H9 (cell line): ENCODE measurements at regions not wholly inside any gene's neighbourhood (a gene's known extent, or its start where the extent isn't known, plus 50 kb on each side); places are given as distances from the start of the nearest gene placed in this dataset.

Experiments
- DNase-seq: peaks from one replicate; pipeline ENCODE4 v3.0.0-alpha.2; 2017
- H2AFZ ChIP-seq: one replicate; pipeline ENCODE4 v1.6.1; 2013; ENCODE audit warnings: mild to moderate bottlenecking, low read length, control low read depth, moderate library complexity
- H2AK5ac ChIP-seq: 2 replicates; pipeline ENCODE4 v1.6.1; 2013; ENCODE audit warnings: low read length, control low read depth, mixed read lengths; ENCODE audit not compliant: insufficient read length
- H2BK120ac ChIP-seq: one replicate; pipeline ENCODE4 v1.6.1; 2013; ENCODE audit warnings: low read depth, mild to moderate bottlenecking, low read length, control low read depth, inconsistent platforms; ENCODE audit not compliant: poor library complexity, severe bottlenecking
- H2BK12ac ChIP-seq: 2 replicates; pipeline ENCODE4 v1.6.1; 2013; ENCODE audit warnings: low read length, control low read depth, mixed read lengths, low read depth; ENCODE audit not compliant: insufficient read length
- H2BK15ac ChIP-seq: 2 replicates; pipeline ENCODE4 v1.6.1; 2013; ENCODE audit warnings: low read depth, low read length, control low read depth
- H2BK20ac ChIP-seq: one replicate; pipeline ENCODE4 v1.6.1; 2013; ENCODE audit warnings: low read depth, mild to moderate bottlenecking, low read length, control low read depth, inconsistent platforms; ENCODE audit not compliant: poor library complexity, severe bottlenecking
- H2BK5ac ChIP-seq: 2 replicates; pipeline ENCODE4 v1.6.1; 2013; ENCODE audit warnings: low read length, control low read depth, mixed read lengths; ENCODE audit not compliant: insufficient read length
- H3K14ac ChIP-seq: 2 replicates; pipeline ENCODE4 v1.6.1; 2013; ENCODE audit warnings: low read length, control low read depth; ENCODE audit not compliant: insufficient read depth
- H3K18ac ChIP-seq: 2 replicates; pipeline ENCODE4 v1.6.1; 2013; ENCODE audit warnings: low read depth, mild to moderate bottlenecking, mixed read lengths, low read length, control low read depth; ENCODE audit not compliant: insufficient read length
- H3K23ac ChIP-seq: 2 replicates; pipeline ENCODE4 v1.6.1; 2013; ENCODE audit warnings: low read length, control low read depth, mixed read lengths, low read depth; ENCODE audit not compliant: insufficient read length
- H3K23me2 ChIP-seq: 2 replicates; pipeline ENCODE4 v1.6.1; 2013; ENCODE audit warnings: low read depth, mild to moderate bottlenecking, mixed read lengths, low read length, control low read depth; ENCODE audit not compliant: insufficient read length, poor library complexity, severe bottlenecking
- H3K27ac ChIP-seq: 2 replicates; pipeline ENCODE4 v1.5.1; 2013; ENCODE audit warnings: low read length, control low read depth, mixed read lengths, low read depth; ENCODE audit not compliant: insufficient read length
- H3K27me3 ChIP-seq: 2 replicates; pipeline ENCODE4 v1.6.1; 2013; ENCODE audit warnings: low read length, control low read depth, inconsistent platforms; ENCODE audit not compliant: insufficient read depth
- H3K4ac ChIP-seq: 2 replicates; pipeline ENCODE4 v1.6.1; 2013; ENCODE audit warnings: low read depth, mild to moderate bottlenecking, control low read depth, inconsistent platforms, low read length, moderate library complexity
- H3K4me1 ChIP-seq: 2 replicates; pipeline ENCODE4 v1.6.1; 2013; ENCODE audit warnings: low read length, control low read depth, inconsistent platforms; ENCODE audit not compliant: insufficient read depth
- H3K4me2 ChIP-seq: 2 replicates; pipeline ENCODE4 v1.6.1; 2013; ENCODE audit warnings: low read length, control low read depth, mixed read lengths; ENCODE audit not compliant: insufficient read length, insufficient read depth
- H3K56ac ChIP-seq: 2 replicates; pipeline ENCODE4 v1.6.1; 2013; ENCODE audit warnings: low read depth, mild to moderate bottlenecking, mixed read lengths, low read length, control low read depth; ENCODE audit not compliant: insufficient read length
- H3K79me1 ChIP-seq: 2 replicates; pipeline ENCODE4 v1.6.1; 2013; ENCODE audit warnings: low read depth, mild to moderate bottlenecking, moderate library complexity, low read length, control low read depth, inconsistent platforms; ENCODE audit not compliant: insufficient read depth, poor library complexity, severe bottlenecking
- H3K79me2 ChIP-seq: 2 replicates; pipeline ENCODE4 v1.6.1; 2013; ENCODE audit warnings: low read length, control low read depth, inconsistent platforms; ENCODE audit not compliant: insufficient read depth
- H3K9ac ChIP-seq: 2 replicates; pipeline ENCODE4 v1.6.1; 2013; ENCODE audit warnings: low read length, control low read depth, mixed read lengths; ENCODE audit not compliant: insufficient read length; ENCODE audit errors: extremely low read depth
- H3K9me3 ChIP-seq: one replicate; pipeline ENCODE4 v1.6.1; 2013; ENCODE audit warnings: low read depth, low read length, inconsistent platforms; ENCODE audit not compliant: control insufficient read depth
- H3T11ph ChIP-seq: one replicate; pipeline ENCODE4 v1.6.1; 2013; ENCODE audit warnings: mild to moderate bottlenecking, low read length, control low read depth, inconsistent platforms
- H4K20me1 ChIP-seq: one replicate; pipeline ENCODE4 v1.6.1; 2013; ENCODE audit not compliant: control insufficient read depth, insufficient read length, insufficient read depth
- H4K5ac ChIP-seq: 2 replicates; pipeline ENCODE4 v1.6.1; 2013; ENCODE audit warnings: low read depth, mild to moderate bottlenecking, mixed read lengths, low read length, control low read depth; ENCODE audit not compliant: insufficient read length
- H4K8ac ChIP-seq: replicated peaks from 2 replicates; pipeline ENCODE4 v1.6.1; 2013; ENCODE audit warnings: low read length, control low read depth, mixed read lengths, low read depth; ENCODE audit not compliant: insufficient read length
- H4K91ac ChIP-seq: 2 replicates; pipeline ENCODE4 v1.6.1; 2013; ENCODE audit warnings: low read depth, mild to moderate bottlenecking, moderate library complexity, mixed read lengths, low read length, control low read depth; ENCODE audit not compliant: insufficient read length
- H3K27ac Mint-ChIP-seq, 3 experiments: 2 replicates in 2 of 3; 3 replicates in 1 of 3; pipeline ENCODE4 v1.8.0; 2020 to 2021; ENCODE audit warnings: mixed read lengths in 3 of 3, mild to moderate bottlenecking in 1 of 3, moderate library complexity in 1 of 3
- H3K27me3 Mint-ChIP-seq: 2 replicates; pipeline ENCODE4 v1.8.0; 2021; ENCODE audit warnings: low read depth, mild to moderate bottlenecking, moderate library complexity, mixed read lengths
- H3K36me3 Mint-ChIP-seq, 3 experiments: 2 replicates in 2 of 3; 3 replicates in 1 of 3; pipeline ENCODE4 v1.8.0; 2020 to 2021; ENCODE audit warnings: low read depth in 3 of 3, mixed read lengths in 3 of 3; ENCODE audit not compliant: insufficient read depth in 1 of 3
- H3K4me1 Mint-ChIP-seq, 2 experiments: 2 replicates each; pipeline ENCODE4 v1.8.0; 2020; ENCODE audit warnings: mixed read lengths in 2 of 2
- H3K4me3 Mint-ChIP-seq, 2 experiments: 2 replicates in 1 of 2; 3 replicates in 1 of 2; pipeline ENCODE4 v1.8.0; 2020 to 2021; ENCODE audit warnings: mild to moderate bottlenecking in 2 of 2, mixed read lengths in 2 of 2, moderate library complexity in 1 of 2
- H3K9me3 Mint-ChIP-seq, 2 experiments: 2 replicates in 1 of 2; 3 replicates in 1 of 2; pipeline ENCODE4 v1.8.0; 2020; ENCODE audit warnings: mild to moderate bottlenecking in 2 of 2, mixed read lengths in 2 of 2, moderate library complexity in 1 of 2
- CTCF ChIP-seq: fragments of 200-600 bp; sonication (generic); conservative IDR thresholded peaks from 3 replicates; pipeline ENCODE4 v1.8.0; 2021; ENCODE audit warnings: antibody characterized with exemption, mild to moderate bottlenecking
- WGBS: extraction: QIAGEN DNeasy Blood & Tissue Kit; methylation state at CpG from one replicate; pipeline ENCODE4 v1.1.7; 2013; ENCODE audit warnings: missing lambda C conversion rate, low lambda C conversion rate, mixed read lengths; ENCODE audit not compliant: insufficient read length; ENCODE audit errors: extremely low coverage; 5-methylcytosine and 5-hydroxymethylcytosine counted together

GRCh38 chr2:240328526-240328925, 106.9 kb upstream of the GPC1 start:
- H3K27me3 ChIP-seq: no peaks in the 10 kb centered on the region
- no peak for DNase-seq
- no peak overlapping the region for H3K23ac ChIP-seq
- H3T11ph ChIP-seq: no peak overlapping the region
- H2AFZ ChIP-seq: no peak overlapping the region
- H4K91ac ChIP-seq: no peak overlapping the region
- H3K9me3 ChIP-seq: no peaks in the 10 kb centered on the region
- H3K4me2 ChIP-seq: no peak overlapping the region
- no peak overlapping the region for H3K9ac ChIP-seq
- Mint-ChIP-seq H3K4me3 (no peak overlapping the region), H3K36me3 (no peaks in the 10 kb centered on the region), H3K4me1 (peaks cover 8 to 10% of the 10 kb centered on the region in 2 experiments; a peak in 2 of 4 replicates), H3K9me3 (peaks cover 6 to 7% of the 10 kb centered on the region in 2 experiments; a peak in 4 of 5 replicates), H3K27me3 (peaks cover 9% of the 10 kb centered on the region), H3K27ac (no peak overlapping the region)
- H2BK12ac ChIP-seq: no peak overlapping the region
- H4K5ac ChIP-seq: no peak overlapping the region
- H3K79me2 ChIP-seq: no peaks in the 10 kb centered on the region
- no peak overlapping the region for H2BK15ac ChIP-seq
- H3K4ac ChIP-seq: no peak overlapping the region
- no peaks in the 10 kb centered on the region for H4K20me1 ChIP-seq
- no peak overlapping the region for H4K8ac ChIP-seq
- no CpG with 5 or more reads among the region's 10 CpGs for WGBS
- H3K56ac ChIP-seq: no peak overlapping the region
- no peak for TF ChIP-seq CTCF
- H2AK5ac ChIP-seq: no peak overlapping the region
- no peak overlapping the region for H2BK20ac ChIP-seq
- no peaks in the 10 kb centered on the region for H3K79me1 ChIP-seq
- no peak overlapping the region for H2BK120ac ChIP-seq
- H3K18ac ChIP-seq: no peak overlapping the region
- no peak overlapping the region for H2BK5ac ChIP-seq
- H3K23me2 ChIP-seq: no peaks in the 10 kb centered on the region
- H3K27ac ChIP-seq: no peak overlapping the region
- no peaks in the 10 kb centered on the region for H3K4me1 ChIP-seq
- no peak overlapping the region for H3K14ac ChIP-seq
